ENCODE measurements at regions not wholly inside any gene's neighbourhood (a gene's known extent, or its start where the extent isn't known, plus 50 kb on each side); places are given as distances from the start of the nearest gene placed in this dataset.

- Histone ChIP-seq H3K4ac (ENCODE audit: low read depth, low read length) (no peak overlapping the region), H3K27me3 (ENCODE audit: control insufficient read depth, insufficient read depth, low read length) (peaks cover 2% of the 10 kb centered on the region; the same call in 1 of the 2 replicates), H2AK5ac (ENCODE audit: low read depth, low read length) (no peak overlapping the region), H3K79me1 (ENCODE audit: low read depth in 1 of 2, low read length in 2 of 2) (no peaks in the 10 kb centered on the region), H3K27ac (ENCODE audit: insufficient read depth, low read length) (no peak overlapping the region), H2BK20ac (ENCODE audit: low read depth, low read length) (no peak overlapping the region), H3K56ac (ENCODE audit: extremely low read depth, insufficient read depth, low read length) (no peak overlapping the region), H3K14ac (replicated peaks; ENCODE audit: low read depth, low read length) (no peak overlapping the region), H4K5ac (ENCODE audit: low read depth, low read length) (no peak overlapping the region), H3K4me2 (ENCODE audit: low read depth, low read length) (no peak overlapping the region), H4K20me1 (ENCODE audit: insufficient read depth, low read length) (no peaks in the 10 kb centered on the region), H4K8ac (ENCODE audit: low read depth in 2 of 2, low read length in 2 of 2) (no peak overlapping the region), H2AFZ (replicated peaks; ENCODE audit: low read length, poor library complexity) (no peak overlapping the region), H3K4me1 (ENCODE audit: control insufficient read depth, insufficient read depth, low read length) (no peaks in the 10 kb centered on the region), H3K4me3 (ENCODE audit: insufficient read depth, low read depth, low read length) (no peak overlapping the region), H2BK120ac (ENCODE audit: low read depth, low read length) (no peak overlapping the region), H3K9me1 (ENCODE audit: insufficient read depth, low read length) (no peaks in the 10 kb centered on the region), H3K9me3 (ENCODE audit: control insufficient read depth, insufficient read depth, low read length) (no peaks in the 10 kb centered on the region; the same call in 1 of the 2 replicates), H3K36me3 (ENCODE audit: control insufficient read depth, insufficient read depth, low read length) (no peaks in the 10 kb centered on the region), H3K23ac (ENCODE audit: low read depth, low read length) (no peak overlapping the region), H2BK5ac (ENCODE audit: low read depth, low read length, poor library complexity, severe bottlenecking) (no peak overlapping the region), H3K18ac (ENCODE audit: low read depth, low read length) (no peak overlapping the region), H2AK9ac (replicated peaks; ENCODE audit: low read depth, low read length, poor library complexity) (no peak overlapping the region), H3K9ac (ENCODE audit: low read depth, low read length) (no peak overlapping the region), H2BK15ac (ENCODE audit: low read depth, low read length) (no peak overlapping the region), H4K91ac (ENCODE audit: insufficient read depth, low read depth, low read length) (no peak overlapping the region)
- dilution Hi-C loops (cut with HindIII; ENCODE audit: low sequenced_read_pairs, unreplicated experiment) = no loop called here
- DNase-seq (no peak), ATAC-seq (ENCODE audit: low read depth) (no peak)
- CTCF ChIA-PET = no interaction called here
- intact Hi-C loops (cut with micrococcal nuclease) = no loop called here
- no CpG with 5 or more reads among the region's 4 CpGs for WGBS, 2 experiments (ENCODE audit: extremely low coverage in 2 of 2, insufficient read length in 1 of 2)
- POLR2A ChIA-PET (ENCODE audit: unreplicated experiment) = no interaction called here
- TF ChIP-seq ELK1 (IDR thresholded peaks at IDR 0.05; ENCODE audit: borderline replicate concordance, low read depth, low read length) = no peak
- no peak for TF ChIP-seq RFX5 (IDR thresholded peaks at IDR 0.05; ENCODE audit: low read depth, low read length)
- TF ChIP-seq POLR2A (IDR thresholded peaks at IDR 0.05; ENCODE audit: low read depth, low read length) = no peak
- no peak for TF ChIP-seq CHD1 (IDR thresholded peaks at IDR 0.05; ENCODE audit: low read depth, low read length)
- TF ChIP-seq MAFK (IDR thresholded peaks at IDR 0.05; ENCODE audit: low read depth, low read length) = no peak
- no peak for TF ChIP-seq NFE2L2 (IDR thresholded peaks at IDR 0.05; ENCODE audit: low read depth, low read length)
- TF ChIP-seq, protein P1, sequence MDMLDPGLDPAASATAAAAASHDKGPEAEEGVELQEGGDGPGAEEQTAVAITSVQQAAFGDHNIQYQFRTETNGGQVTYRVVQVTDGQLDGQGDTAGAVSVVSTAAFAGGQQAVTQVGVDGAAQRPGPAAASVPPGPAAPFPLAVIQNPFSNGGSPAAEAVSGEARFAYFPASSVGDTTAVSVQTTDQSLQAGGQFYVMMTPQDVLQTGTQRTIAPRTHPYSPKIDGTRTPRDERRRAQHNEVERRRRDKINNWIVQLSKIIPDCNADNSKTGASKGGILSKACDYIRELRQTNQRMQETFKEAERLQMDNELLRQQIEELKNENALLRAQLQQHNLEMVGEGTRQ (IDR thresholded peaks at IDR 0.05; ENCODE audit: low read depth, low read length) = no peak
- no peak for TF ChIP-seq RCOR1 (IDR thresholded peaks at IDR 0.05; ENCODE audit: insufficient replicate concordance, low read length)
- TF ChIP-seq MXI1 (IDR thresholded peaks at IDR 0.05; ENCODE audit: borderline replicate concordance, low read depth, low read length) = no peak
- no peak for TF ChIP-seq FOS (IDR thresholded peaks at IDR 0.05; ENCODE audit: low read depth, low read length)
- no peak for TF ChIP-seq CEBPB (IDR thresholded peaks at IDR 0.05; ENCODE audit: low read depth, low read length)
- no peak for TF ChIP-seq MAZ (IDR thresholded peaks at IDR 0.05; ENCODE audit: borderline replicate concordance, low read depth, low read length)
- TF ChIP-seq RAD21 (IDR thresholded peaks at IDR 0.05; ENCODE audit: low read length) = no peak
- no peak for TF ChIP-seq SMC3 (IDR thresholded peaks at IDR 0.05; ENCODE audit: low read depth, low read length)
- no peak for TF ChIP-seq BHLHE40 (IDR thresholded peaks at IDR 0.05; ENCODE audit: low read depth, low read length)
- TF ChIP-seq, protein P2, sequence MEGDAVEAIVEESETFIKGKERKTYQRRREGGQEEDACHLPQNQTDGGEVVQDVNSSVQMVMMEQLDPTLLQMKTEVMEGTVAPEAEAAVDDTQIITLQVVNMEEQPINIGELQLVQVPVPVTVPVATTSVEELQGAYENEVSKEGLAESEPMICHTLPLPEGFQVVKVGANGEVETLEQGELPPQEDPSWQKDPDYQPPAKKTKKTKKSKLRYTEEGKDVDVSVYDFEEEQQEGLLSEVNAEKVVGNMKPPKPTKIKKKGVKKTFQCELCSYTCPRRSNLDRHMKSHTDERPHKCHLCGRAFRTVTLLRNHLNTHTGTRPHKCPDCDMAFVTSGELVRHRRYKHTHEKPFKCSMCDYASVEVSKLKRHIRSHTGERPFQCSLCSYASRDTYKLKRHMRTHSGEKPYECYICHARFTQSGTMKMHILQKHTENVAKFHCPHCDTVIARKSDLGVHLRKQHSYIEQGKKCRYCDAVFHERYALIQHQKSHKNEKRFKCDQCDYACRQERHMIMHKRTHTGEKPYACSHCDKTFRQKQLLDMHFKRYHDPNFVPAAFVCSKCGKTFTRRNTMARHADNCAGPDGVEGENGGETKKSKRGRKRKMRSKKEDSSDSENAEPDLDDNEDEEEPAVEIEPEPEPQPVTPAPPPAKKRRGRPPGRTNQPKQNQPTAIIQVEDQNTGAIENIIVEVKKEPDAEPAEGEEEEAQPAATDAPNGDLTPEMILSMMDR (conservative IDR thresholded peaks at IDR 0.05; ENCODE audit: low read depth, low read length) = no peak
- no TSS peak for BruUV-seq (replicated peaks)
- in situ Hi-C loops (cut with MboI; ENCODE audit: low sequenced_read_pairs) = no loop called here
Measured at GRCh38 chr2:106012001-106012590, 182.0 kb downstream of the UXS1 start.
